ENCODE measurements at regions not wholly inside any gene's neighbourhood (a gene's known extent, or its start where the extent isn't known, plus 50 kb on each side); places are given as distances from the start of the nearest gene placed in this dataset.
"Not testable (repeated sequence)": the region's sequence is repeated elsewhere in the genome, so short reads cannot be mapped to it uniquely, and the experiment has no call there.

- Histone ChIP-seq H3K36me3 (ENCODE audit: control insufficient read depth, insufficient read depth, low read length) (no peaks in the 10 kb centered on the region), H3K27me3 (ENCODE audit: control insufficient read depth, insufficient read depth, low read length) (no peaks in the 10 kb centered on the region), H3K4me1 (ENCODE audit: control insufficient read depth, insufficient read depth, low read length) (no peaks in the 10 kb centered on the region), H3K4me3 (ENCODE audit: low read length) (no peak overlapping the region), H3K27ac (ENCODE audit: low read depth, low read length) (no peak overlapping the region), H3K9ac (ENCODE audit: low read length) (no peak overlapping the region)
These were observed 323.0 kb downstream of the KCNJ2 start for GRCh38 chr17:70492368-70492767.

GRCh38 chr17:70493277-70493874 is 324.0 kb downstream of the KCNJ2 start:
- Histone ChIP-seq H3K36me3 (ENCODE audit: control insufficient read depth, insufficient read depth, low read length) (no peaks in the 10 kb centered on the region), H3K27ac (ENCODE audit: low read depth, low read length) (no peak overlapping the region), H3K9ac (ENCODE audit: low read length) (no peak overlapping the region), H3K4me1 (ENCODE audit: control insufficient read depth, insufficient read depth, low read length) (no peaks in the 10 kb centered on the region), H3K27me3 (ENCODE audit: control insufficient read depth, insufficient read depth, low read length) (no peaks in the 10 kb centered on the region), H3K4me3 (ENCODE audit: low read length) (no peak overlapping the region)

- H3K9ac ChIP-seq (ENCODE audit: low read length) = no peak overlapping the region
- H3K4me1 ChIP-seq (ENCODE audit: control insufficient read depth, insufficient read depth, low read length) = no peaks in the 10 kb centered on the region
- no peaks in the 10 kb centered on the region for H3K36me3 ChIP-seq (ENCODE audit: control insufficient read depth, insufficient read depth, low read length)
- H3K27me3 ChIP-seq (ENCODE audit: control insufficient read depth, insufficient read depth, low read length) = no peaks in the 10 kb centered on the region
- H3K27ac ChIP-seq (ENCODE audit: low read depth, low read length) = no peak overlapping the region
- no peak overlapping the region for H3K4me3 ChIP-seq (ENCODE audit: low read length)
These were observed 329.3 kb downstream of the KCNJ2 start for GRCh38 chr17:70498631-70499030.

- H3K27me3 ChIP-seq (ENCODE audit: control insufficient read depth, insufficient read depth, low read length) = no peaks in the 10 kb centered on the region
- H3K9ac ChIP-seq (ENCODE audit: low read length) = no peak overlapping the region
- no peak overlapping the region for H3K4me3 ChIP-seq (ENCODE audit: low read length)
- no peak overlapping the region for H3K27ac ChIP-seq (ENCODE audit: low read depth, low read length)
- no peaks in the 10 kb centered on the region for H3K4me1 ChIP-seq (ENCODE audit: control insufficient read depth, insufficient read depth, low read length)
- H3K36me3 ChIP-seq (ENCODE audit: control insufficient read depth, insufficient read depth, low read length) = no peaks in the 10 kb centered on the region
These were observed 329.9 kb downstream of the KCNJ2 start for GRCh38 chr17:70499067-70499786.

GRCh38 chr17:70503449-70503848 is 334.1 kb downstream of the KCNJ2 start:
- H3K36me3 ChIP-seq (ENCODE audit: control insufficient read depth, insufficient read depth, low read length) = no peaks in the 10 kb centered on the region
- H3K27me3 ChIP-seq (ENCODE audit: control insufficient read depth, insufficient read depth, low read length) = no peaks in the 10 kb centered on the region
- no peak overlapping the region for H3K27ac ChIP-seq (ENCODE audit: low read depth, low read length)
- no peak overlapping the region for H3K4me3 ChIP-seq (ENCODE audit: low read length)
- H3K4me1 ChIP-seq (ENCODE audit: control insufficient read depth, insufficient read depth, low read length) = no peaks in the 10 kb centered on the region
- H3K9ac ChIP-seq (ENCODE audit: low read length) = no peak overlapping the region

GRCh38 chr17:70510288-70510687 is 341.0 kb downstream of the KCNJ2 start:
- no peak overlapping the region for H3K4me3 ChIP-seq (ENCODE audit: low read length)
- H3K4me1 ChIP-seq (ENCODE audit: control insufficient read depth, insufficient read depth, low read length) = no peaks in the 10 kb centered on the region
- no peak overlapping the region for H3K27ac ChIP-seq (ENCODE audit: low read depth, low read length)
- no peak overlapping the region for H3K9ac ChIP-seq (ENCODE audit: low read length)
- no peaks in the 10 kb centered on the region for H3K27me3 ChIP-seq (ENCODE audit: control insufficient read depth, insufficient read depth, low read length)
- H3K36me3 ChIP-seq (ENCODE audit: control insufficient read depth, insufficient read depth, low read length) = no peaks in the 10 kb centered on the region

GRCh38 chr17:70517816-70518215 is 348.5 kb downstream of the KCNJ2 start:
- Histone ChIP-seq H3K27ac (ENCODE audit: low read depth, low read length) (no peak overlapping the region), H3K4me1 (ENCODE audit: control insufficient read depth, insufficient read depth, low read length) (no peaks in the 10 kb centered on the region), H3K4me3 (ENCODE audit: low read length) (no peak overlapping the region), H3K9ac (ENCODE audit: low read length) (no peak overlapping the region), H3K27me3 (ENCODE audit: control insufficient read depth, insufficient read depth, low read length) (no peaks in the 10 kb centered on the region), H3K36me3 (ENCODE audit: control insufficient read depth, insufficient read depth, low read length) (no peaks in the 10 kb centered on the region)

- Histone ChIP-seq H3K27me3 (ENCODE audit: control insufficient read depth, insufficient read depth, low read length) (no peaks in the 10 kb centered on the region), H3K9ac (ENCODE audit: low read length) (no peak overlapping the region), H3K4me1 (ENCODE audit: control insufficient read depth, insufficient read depth, low read length) (no peaks in the 10 kb centered on the region), H3K4me3 (ENCODE audit: low read length) (no peak overlapping the region), H3K36me3 (ENCODE audit: control insufficient read depth, insufficient read depth, low read length) (no peaks in the 10 kb centered on the region), H3K27ac (ENCODE audit: low read depth, low read length) (no peak overlapping the region)
These were observed 350.0 kb downstream of the KCNJ2 start for GRCh38 chr17:70519300-70519699.

- no peak overlapping the region for H3K27ac ChIP-seq (ENCODE audit: low read depth, low read length)
- H3K27me3 ChIP-seq (ENCODE audit: control insufficient read depth, insufficient read depth, low read length) = no peaks in the 10 kb centered on the region
- no peaks in the 10 kb centered on the region for H3K4me1 ChIP-seq (ENCODE audit: control insufficient read depth, insufficient read depth, low read length)
- no peak overlapping the region for H3K9ac ChIP-seq (ENCODE audit: low read length)
- no peaks in the 10 kb centered on the region for H3K36me3 ChIP-seq (ENCODE audit: control insufficient read depth, insufficient read depth, low read length)
- no peak overlapping the region for H3K4me3 ChIP-seq (ENCODE audit: low read length)
These were observed 351.1 kb downstream of the KCNJ2 start for GRCh38 chr17:70520447-70520846.

- H3K27me3 ChIP-seq (ENCODE audit: control insufficient read depth, insufficient read depth, low read length) = no peaks in the 10 kb centered on the region
- no peak overlapping the region for H3K4me3 ChIP-seq (ENCODE audit: low read length)
- no peak overlapping the region for H3K9ac ChIP-seq (ENCODE audit: low read length)
- no peaks in the 10 kb centered on the region for H3K4me1 ChIP-seq (ENCODE audit: control insufficient read depth, insufficient read depth, low read length)
- H3K36me3 ChIP-seq (ENCODE audit: control insufficient read depth, insufficient read depth, low read length) = no peaks in the 10 kb centered on the region
- H3K27ac ChIP-seq (ENCODE audit: low read depth, low read length) = no peak overlapping the region
These were observed 351.6 kb downstream of the KCNJ2 start for GRCh38 chr17:70520956-70521355.

- H3K4me1 ChIP-seq (ENCODE audit: control insufficient read depth, insufficient read depth, low read length) = no peaks in the 10 kb centered on the region
- no peaks in the 10 kb centered on the region for H3K27me3 ChIP-seq (ENCODE audit: control insufficient read depth, insufficient read depth, low read length)
- no peak overlapping the region for H3K4me3 ChIP-seq (ENCODE audit: low read length)
- no peak overlapping the region for H3K27ac ChIP-seq (ENCODE audit: low read depth, low read length)
- H3K9ac ChIP-seq (ENCODE audit: low read length) = no peak overlapping the region
- H3K36me3 ChIP-seq (ENCODE audit: control insufficient read depth, insufficient read depth, low read length) = no peaks in the 10 kb centered on the region
These were observed 352.5 kb downstream of the KCNJ2 start for GRCh38 chr17:70521821-70522256.

GRCh38 chr17:70523426-70523825 is 354.1 kb downstream of the KCNJ2 start:
- H3K27me3 ChIP-seq (ENCODE audit: control insufficient read depth, insufficient read depth, low read length) = no peaks in the 10 kb centered on the region
- no peak overlapping the region for H3K9ac ChIP-seq (ENCODE audit: low read length)
- no peak overlapping the region for H3K27ac ChIP-seq (ENCODE audit: low read depth, low read length)

GRCh38 chr17:70525035-70525434 is 355.7 kb downstream of the KCNJ2 start:
- H3K27me3 ChIP-seq (ENCODE audit: control insufficient read depth, insufficient read depth, low read length); H3K36me3 ChIP-seq (ENCODE audit: control insufficient read depth, insufficient read depth, low read length); H3K27ac ChIP-seq (ENCODE audit: low read depth, low read length); H3K4me1 ChIP-seq (ENCODE audit: control insufficient read depth, insufficient read depth, low read length); H3K4me3 ChIP-seq (ENCODE audit: low read length); H3K9ac ChIP-seq (ENCODE audit: low read length): not testable (repeated sequence)

More at GRCh38 chr17:70523426-70523825, 354.1 kb downstream of the KCNJ2 start:
- Histone ChIP-seq H3K4me1 (ENCODE audit: control insufficient read depth, insufficient read depth, low read length) (no peaks in the 10 kb centered on the region), H3K36me3 (ENCODE audit: control insufficient read depth, insufficient read depth, low read length) (no peaks in the 10 kb centered on the region), H3K4me3 (ENCODE audit: low read length) (no peak overlapping the region)
